Suprapubic skin (tissue), 4 donors: ENCODE measurements at regions not wholly inside any gene's neighbourhood (a gene's known extent, or its start where the extent isn't known, plus 50 kb on each side); places are given as distances from the start of the nearest gene placed in this dataset.

Experiments used
- DNase-seq, 2 donors: peaks; one replicate each; pipeline ENCODE4 v3.0.0-alpha.2; 2019; ENCODE audit warnings: low spot score in 2 of 2
- H3K27ac ChIP-seq: fragments of 200-600 bp; sonication (generic); one replicate; pipeline ENCODE4 v1.5.1; 2019
- H3K27me3 ChIP-seq: fragments of 200-600 bp; sonication (generic); one replicate; pipeline ENCODE4 v1.5.1; 2019
- H3K36me3 ChIP-seq: fragments of 200-600 bp; sonication (generic); one replicate; pipeline ENCODE4 v1.5.1; 2019
- H3K4me1 ChIP-seq: fragments of 200-600 bp; sonication (generic); one replicate; pipeline ENCODE4 v1.5.1; 2019
- H3K4me3 ChIP-seq: fragments of 200-600 bp; sonication (generic); one replicate; pipeline ENCODE4 v1.5.1; 2019; ENCODE audit warnings: mild to moderate bottlenecking
- H3K9me3 ChIP-seq: fragments of 200-600 bp; sonication (generic); one replicate; pipeline ENCODE4 v1.5.1; 2019
- EP300 ChIP-seq: sonication (generic); formaldehyde crosslinking; IDR thresholded peaks from one replicate; pipeline ENCODE4 v1.6.1; 2017; ENCODE audit warnings: antibody characterized with exemption
- POLR2A ChIP-seq, 2 donors: fragments of 450-650 bp; IDR thresholded peaks; one replicate each; pipeline ENCODE4 v1.6.1; 2017; ENCODE audit warnings: antibody characterized with exemption in 2 of 2, mild to moderate bottlenecking in 2 of 2, moderate library complexity in 2 of 2
- POLR2AphosphoS5 ChIP-seq, 3 donors: sonication (generic); formaldehyde crosslinking; IDR thresholded peaks; one replicate each; pipeline ENCODE4 v1.6.1; 2017; ENCODE audit warnings: antibody characterized with exemption in 3 of 3
- WGBS: methylation state at CpG from one replicate; pipeline ENCODE4 v1.1.5; 2018; 5-methylcytosine and 5-hydroxymethylcytosine counted together
- TF ChIP-seq, protein P1 (sequence below), 2 donors: fragments of 200-600 bp in 1 of 2; fragments of 450-650 bp in 1 of 2; sonication (generic) in 1 of 2; IDR thresholded peaks; one replicate each; pipeline ENCODE4 v1.5.1; 2016 to 2019; ENCODE audit warnings: antibody characterized with exemption in 2 of 2, mild to moderate bottlenecking in 1 of 2, moderate library complexity in 1 of 2

DNA sequence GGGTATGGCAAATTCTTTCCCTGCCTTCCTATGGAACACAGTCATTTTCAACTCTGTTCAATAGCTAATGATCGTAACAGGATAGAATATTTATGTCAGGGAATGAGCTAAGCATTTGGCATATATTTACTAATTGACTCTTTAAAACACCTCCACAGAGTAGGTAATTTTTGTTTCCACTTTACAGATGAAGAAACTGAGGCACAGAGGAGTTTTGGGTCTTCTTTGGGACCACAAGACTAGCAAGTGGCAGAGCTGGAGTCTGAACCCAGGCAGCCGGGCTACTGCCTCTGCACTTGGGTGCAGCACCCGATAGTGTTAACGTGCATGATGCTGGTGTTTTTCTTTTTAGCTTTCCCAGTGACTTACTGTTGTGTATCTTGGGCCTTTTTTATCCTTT is 384.0 kb downstream of the SFMBT2 start:
- WGBS: 89% methylated on average over 4 of the region's 4 CpGs
- no peak for TF ChIP-seq POLR2A (IDR thresholded peaks at IDR 0.05)
- TF ChIP-seq POLR2AphosphoS5 (IDR thresholded peaks at IDR 0.05): no peak
- TF ChIP-seq, protein P1, sequence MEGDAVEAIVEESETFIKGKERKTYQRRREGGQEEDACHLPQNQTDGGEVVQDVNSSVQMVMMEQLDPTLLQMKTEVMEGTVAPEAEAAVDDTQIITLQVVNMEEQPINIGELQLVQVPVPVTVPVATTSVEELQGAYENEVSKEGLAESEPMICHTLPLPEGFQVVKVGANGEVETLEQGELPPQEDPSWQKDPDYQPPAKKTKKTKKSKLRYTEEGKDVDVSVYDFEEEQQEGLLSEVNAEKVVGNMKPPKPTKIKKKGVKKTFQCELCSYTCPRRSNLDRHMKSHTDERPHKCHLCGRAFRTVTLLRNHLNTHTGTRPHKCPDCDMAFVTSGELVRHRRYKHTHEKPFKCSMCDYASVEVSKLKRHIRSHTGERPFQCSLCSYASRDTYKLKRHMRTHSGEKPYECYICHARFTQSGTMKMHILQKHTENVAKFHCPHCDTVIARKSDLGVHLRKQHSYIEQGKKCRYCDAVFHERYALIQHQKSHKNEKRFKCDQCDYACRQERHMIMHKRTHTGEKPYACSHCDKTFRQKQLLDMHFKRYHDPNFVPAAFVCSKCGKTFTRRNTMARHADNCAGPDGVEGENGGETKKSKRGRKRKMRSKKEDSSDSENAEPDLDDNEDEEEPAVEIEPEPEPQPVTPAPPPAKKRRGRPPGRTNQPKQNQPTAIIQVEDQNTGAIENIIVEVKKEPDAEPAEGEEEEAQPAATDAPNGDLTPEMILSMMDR (IDR thresholded peaks at IDR 0.05): no peak
- TF ChIP-seq EP300: no peak
- H3K9me3 ChIP-seq: no peaks in the 10 kb centered on the region
- H3K4me1 ChIP-seq: no peaks in the 10 kb centered on the region
- no peaks in the 10 kb centered on the region for H3K27me3 ChIP-seq
- DNase-seq: no peak
- no peaks in the 10 kb centered on the region for H3K36me3 ChIP-seq
- no peak overlapping the region for H3K27ac ChIP-seq
- no peak overlapping the region for H3K4me3 ChIP-seq

DNA sequence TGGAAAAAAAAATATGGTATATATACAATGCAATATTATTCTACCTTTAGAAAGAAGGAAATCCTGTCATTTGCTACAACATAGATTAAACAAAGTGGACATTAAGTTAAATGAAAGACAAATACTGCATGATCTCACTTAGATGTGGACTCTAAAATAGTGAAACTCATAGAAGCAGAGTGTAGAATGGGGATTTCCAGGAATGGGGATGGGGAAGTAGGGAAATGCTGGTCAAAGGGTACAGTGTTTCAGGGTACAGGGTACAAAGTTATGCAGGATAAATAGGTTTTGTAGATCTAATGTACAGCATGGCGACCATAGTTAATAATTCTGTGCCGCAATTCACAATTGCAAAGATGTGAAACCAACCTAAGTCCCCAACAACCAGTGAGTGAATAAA is 385.5 kb downstream of the SFMBT2 start:
- Histone ChIP-seq H3K9me3 (no peaks in the 10 kb centered on the region), H3K27me3 (no peaks in the 10 kb centered on the region), H3K27ac (no peak overlapping the region), H3K4me3 (no peak overlapping the region), H3K4me1 (no peaks in the 10 kb centered on the region), H3K36me3 (no peaks in the 10 kb centered on the region)
- TF ChIP-seq, protein P1 (IDR thresholded peaks at IDR 0.05): no peak
- TF ChIP-seq EP300 (no peak), POLR2A (IDR thresholded peaks at IDR 0.05) (no peak), POLR2AphosphoS5 (IDR thresholded peaks at IDR 0.05) (no peak)
- DNase-seq: no peak
- WGBS: 98% methylated on average over 2 of the region's 2 CpGs

DNA sequence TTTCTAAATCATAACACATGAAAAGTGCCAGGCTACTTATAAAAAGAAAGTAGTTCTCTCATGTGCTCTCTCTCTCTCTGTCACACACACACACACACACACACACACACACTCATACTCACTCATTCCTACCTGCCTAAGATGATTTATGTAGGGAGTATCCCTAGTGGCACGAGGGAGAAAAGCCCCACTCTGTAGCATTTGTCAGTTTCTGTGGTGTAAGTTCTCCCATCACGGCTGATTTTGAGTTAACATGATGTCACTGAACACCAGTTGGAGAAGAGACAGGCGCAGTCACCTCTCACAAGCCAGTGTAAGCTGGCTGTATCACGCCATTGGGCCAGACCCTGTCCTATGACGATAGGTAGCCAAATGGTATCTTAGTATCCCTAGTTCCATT is 395.4 kb downstream of the SFMBT2 start:
- WGBS: 43% methylated on average over 5 of the region's 5 CpGs
- TF ChIP-seq, protein P1 (IDR thresholded peaks at IDR 0.05): no peak
- TF ChIP-seq POLR2A (IDR thresholded peaks at IDR 0.05) (no peak), EP300 (no peak), POLR2AphosphoS5 (IDR thresholded peaks at IDR 0.05) (no peak)
- DNase-seq: no peak

DNA sequence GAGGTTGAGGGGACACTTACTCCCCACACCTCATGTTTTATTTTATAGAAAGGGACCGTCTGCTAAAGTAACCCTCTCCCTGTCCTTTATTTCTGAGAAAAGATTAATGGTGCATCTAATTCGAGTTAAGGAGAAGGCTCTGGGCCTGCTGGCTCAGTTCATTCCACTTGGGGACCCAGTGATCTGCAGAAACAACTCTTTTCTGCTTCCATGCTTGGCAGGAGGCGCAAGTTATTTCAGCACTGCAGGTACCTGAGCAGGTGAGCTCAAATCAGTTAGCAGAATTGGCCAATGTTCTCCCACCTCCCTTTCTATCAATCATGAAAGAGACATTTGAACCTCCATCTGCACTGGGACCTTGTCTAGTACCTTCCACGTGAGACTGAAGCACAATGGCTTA is 396.1 kb downstream of the SFMBT2 start:
- Histone ChIP-seq H3K4me3 (no peak overlapping the region), H3K27ac (no peak overlapping the region), H3K27me3 (no peaks in the 10 kb centered on the region), H3K4me1 (no peaks in the 10 kb centered on the region), H3K9me3 (no peaks in the 10 kb centered on the region), H3K36me3 (no peaks in the 10 kb centered on the region)
- no peak for DNase-seq
- TF ChIP-seq, protein P1 (IDR thresholded peaks at IDR 0.05): no peak
- TF ChIP-seq POLR2AphosphoS5 (IDR thresholded peaks at IDR 0.05) (no peak), EP300 (no peak), POLR2A (IDR thresholded peaks at IDR 0.05) (no peak)
- 79% methylated on average over 4 of the region's 4 CpGs for WGBS

More for the DNA sequence above, 395.4 kb downstream of the SFMBT2 start:
- H3K27me3 ChIP-seq: no peaks in the 10 kb centered on the region
- H3K27ac ChIP-seq: no peak overlapping the region
- no peak overlapping the region for H3K4me3 ChIP-seq
- no peaks in the 10 kb centered on the region for H3K36me3 ChIP-seq
- no peaks in the 10 kb centered on the region for H3K9me3 ChIP-seq
- no peaks in the 10 kb centered on the region for H3K4me1 ChIP-seq

DNA sequence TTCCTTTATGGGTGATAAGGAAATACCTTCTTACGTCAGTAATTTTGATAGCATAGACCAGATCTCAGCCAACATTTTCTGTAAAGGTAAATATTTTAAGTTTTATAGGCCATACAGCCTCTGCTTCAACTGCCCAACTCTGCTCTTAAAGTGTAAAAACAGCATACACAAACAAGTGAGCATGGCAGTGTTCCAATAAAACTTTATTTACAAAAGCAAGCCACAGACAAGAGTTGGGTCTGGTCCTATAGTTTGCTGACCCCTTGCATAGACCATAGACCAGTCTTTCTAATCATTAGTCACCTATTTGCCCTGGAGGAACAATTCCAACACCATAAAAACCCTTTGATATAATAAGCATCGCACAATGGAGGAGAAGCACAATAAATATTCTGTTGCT is 398.8 kb downstream of the SFMBT2 start:
- no peak for DNase-seq
- no peaks in the 10 kb centered on the region for H3K36me3 ChIP-seq
- H3K4me1 ChIP-seq: no peaks in the 10 kb centered on the region
- no peak overlapping the region for H3K4me3 ChIP-seq
- no peak overlapping the region for H3K27ac ChIP-seq
- no peaks in the 10 kb centered on the region for H3K9me3 ChIP-seq
- WGBS: 76% methylated on average over 2 of the region's 2 CpGs
- H3K27me3 ChIP-seq: no peaks in the 10 kb centered on the region
- TF ChIP-seq, protein P1 (IDR thresholded peaks at IDR 0.05): no peak
- no peak for TF ChIP-seq POLR2AphosphoS5 (IDR thresholded peaks at IDR 0.05)
- TF ChIP-seq POLR2A (IDR thresholded peaks at IDR 0.05): no peak
- no peak for TF ChIP-seq EP300
